GM12878 (cell line): ENCODE measurements at regions not wholly inside any gene's neighbourhood (a gene's known extent, or its start where the extent isn't known, plus 50 kb on each side); places are given as distances from the start of the nearest gene placed in this dataset.

Experiments
- ATAC-seq: fragments of 200-7000 bp; cut with Tn5 transposase; 3 replicates; pipeline ENCODE4 v1.9.1; 2020; ENCODE audit warnings: mild to moderate bottlenecking, moderate library complexity
- BruUV-seq: library from RNA; stranded (reverse); fragments of 400-500 nt; replicated peaks from 2 replicates; lab custom pipeline; 2021; lab: Mats Ljungman, UMichigan
- CTCF ChIA-PET: fragments of 300-600 bp; sonication (Branson Sonifier 250); formaldehyde crosslinking; extraction: SDS; loops from one replicate; lab custom pipeline; 2021; ENCODE audit warnings: inconsistent platforms; lab: Yijun Ruan, JAX
- POLR2A ChIA-PET: fragments of 350-600 bp; formaldehyde crosslinking; extraction: SDS; loops from one replicate; lab custom pipeline; 2021; ENCODE audit warnings: inconsistent platforms; lab: Charles Lee
- RAD21 ChIA-PET: fragments of 300-600 bp; sonication (Branson Sonifier 250); formaldehyde crosslinking; loops from one replicate; lab custom pipeline; 2023; ENCODE audit warnings: antibody characterized with exemption; ENCODE audit not compliant: unreplicated experiment; lab: Charles Lee
- SMC1A ChIA-PET: fragments of 300-600 bp; sonication (Branson Sonifier 250); formaldehyde crosslinking; loops from one replicate; lab custom pipeline; 2023; ENCODE audit not compliant: unreplicated experiment, uncharacterized antibody; lab: Charles Lee
- DNase-seq: peaks from one replicate; pipeline ENCODE4 v3.0.0-alpha.2; 2011; ENCODE audit warnings: low read depth, low spot score
- FAIRE-seq: peaks from 3 replicates; lab custom pipeline; 2011; peaks lifted over from hg19 to GRCh38; lab: Jason Lieb, UNC
- H2AFZ ChIP-seq: 2 replicates; pipeline ENCODE4 v1.6.0; 2011; ENCODE audit warnings: low read depth, low read length, control low read depth; ENCODE audit not compliant: control insufficient read depth
- H3K27ac ChIP-seq: 2 replicates; pipeline ENCODE4 v1.5.1; 2011; ENCODE audit warnings: control low read depth; ENCODE audit not compliant: control insufficient read depth, insufficient read depth
- H3K27me3 ChIP-seq, 2 experiments: replicated peaks in 1 of 2; 2 replicates each; pipeline versions ENCODE4 v1.6.0 to v1.6.1; 2011; ENCODE audit warnings: low read length in 1 of 2; ENCODE audit not compliant: control insufficient read depth in 2 of 2, insufficient read depth in 2 of 2
- H3K36me3 ChIP-seq, 2 experiments: 2 replicates each; pipeline ENCODE4 v1.5.1; 2011; ENCODE audit warnings: low read length in 1 of 2; ENCODE audit not compliant: control insufficient read depth in 2 of 2, insufficient read depth in 2 of 2
- H3K4me1 ChIP-seq: 2 replicates; pipeline ENCODE4 v1.6.1; 2011; ENCODE audit warnings: mild to moderate bottlenecking, low read length, moderate library complexity, mixed read lengths; ENCODE audit not compliant: control insufficient read depth, insufficient read depth
- H3K4me2 ChIP-seq: 2 replicates; pipeline ENCODE4 v1.6.0; 2011; ENCODE audit warnings: control low read depth; ENCODE audit not compliant: control insufficient read depth, insufficient read depth
- H3K4me3 ChIP-seq: fragments of 200-600 bp; sonication (generic); 2 replicates; pipeline ENCODE4 v1.5.1; 2016
- H3K79me2 ChIP-seq: 2 replicates; pipeline ENCODE4 v1.6.0; 2011; ENCODE audit warnings: low read length; ENCODE audit not compliant: control insufficient read depth, insufficient read depth
- H3K9ac ChIP-seq: 2 replicates; pipeline ENCODE4 v1.8.0; 2011; ENCODE audit warnings: low read length, control low read depth, mixed read lengths; ENCODE audit not compliant: control insufficient read depth, insufficient read depth
- H3K9me3 ChIP-seq: replicated peaks from 3 replicates; pipeline ENCODE4 v1.5.1; 2011; ENCODE audit warnings: mild to moderate bottlenecking, low read length; ENCODE audit not compliant: control insufficient read depth, insufficient read depth
- H4K20me1 ChIP-seq: 2 replicates; pipeline ENCODE4 v1.6.0; 2011; ENCODE audit not compliant: control insufficient read depth, insufficient read depth
- CREB1 ChIP-seq: IDR thresholded peaks from 2 replicates; pipeline ENCODE4 v1.6.1; 2012; ENCODE audit warnings: low read depth, mild to moderate bottlenecking, inconsistent platforms
- CTCF ChIP-seq, 3 experiments: IDR thresholded peaks in 2 of 3; conservative IDR thresholded peaks in 1 of 3; 2 replicates each; pipeline ENCODE4 v1.5.1; 2011; ENCODE audit warnings: low read depth in 3 of 3, low read length in 3 of 3, mild to moderate bottlenecking in 3 of 3, control low read depth in 2 of 3, moderate library complexity in 2 of 3, inconsistent platforms in 1 of 3, mixed read lengths in 1 of 3; ENCODE audit not compliant: control insufficient read depth in 2 of 3, insufficient read depth in 1 of 3; ENCODE audit errors: extremely low read depth in 1 of 3
- FOXK2 ChIP-seq: fragments of 450-650 bp; IDR thresholded peaks from 2 replicates; pipeline ENCODE4 v1.6.1; 2017; ENCODE audit warnings: mild to moderate bottlenecking, moderate library complexity
- GATAD2B ChIP-seq: fragments of 450-650 bp; conservative IDR thresholded peaks from 2 replicates; pipeline ENCODE4 v1.6.1; 2017; ENCODE audit warnings: low read depth, mild to moderate bottlenecking, moderate library complexity
- HDGF ChIP-seq: fragments of 450-650 bp; IDR thresholded peaks from 2 replicates; pipeline ENCODE4 v1.6.1; 2016; ENCODE audit warnings: antibody characterized with exemption
- IKZF1 ChIP-seq: fragments of 450-650 bp; conservative IDR thresholded peaks from 2 replicates; pipeline ENCODE4 v1.6.1; 2017; ENCODE audit warnings: antibody characterized with exemption, mild to moderate bottlenecking
- KAT2A ChIP-seq: conservative IDR thresholded peaks from 2 replicates; pipeline ENCODE4 v1.6.1; 2011; ENCODE audit warnings: low read depth, low read length; ENCODE audit not compliant: control insufficient read depth
- KDM1A ChIP-seq: fragments of 200-600 bp; sonication (generic); IDR thresholded peaks from 2 replicates; pipeline ENCODE4 v1.6.1; 2016; ENCODE audit warnings: borderline replicate concordance
- KLF5 ChIP-seq: fragments of 450-650 bp; IDR thresholded peaks from 2 replicates; pipeline ENCODE4 v1.6.1; 2014; ENCODE audit warnings: mild to moderate bottlenecking; ENCODE audit not compliant: partially characterized antibody
- NR2C1 ChIP-seq: fragments of 450-650 bp; IDR thresholded peaks from 2 replicates; pipeline ENCODE4 v1.6.1; 2017; ENCODE audit warnings: antibody characterized with exemption, mild to moderate bottlenecking, moderate library complexity
- RBBP5 ChIP-seq: fragments of 200-600 bp; sonication (generic); conservative IDR thresholded peaks from 2 replicates; pipeline ENCODE4 v1.6.1; 2016
- RELA ChIP-seq: fragments of 450-650 bp; IDR thresholded peaks from 2 replicates; pipeline ENCODE4 v1.8.0; 2014; ENCODE audit warnings: borderline replicate concordance; ENCODE audit not compliant: partially characterized antibody
- SIN3A ChIP-seq: IDR thresholded peaks from 2 replicates; pipeline ENCODE4 v1.6.1; 2012; ENCODE audit warnings: low read depth, low read length, improper control_type of control experiment
- SMAD5 ChIP-seq: IDR thresholded peaks from 2 replicates; pipeline ENCODE4 v1.6.1; 2016; ENCODE audit warnings: antibody characterized with exemption, low read depth
- TCF12 ChIP-seq: IDR thresholded peaks from 2 replicates; pipeline ENCODE4 v1.6.1; 2011; ENCODE audit warnings: low read depth, mild to moderate bottlenecking, low read length
- TCF7 ChIP-seq: IDR thresholded peaks from 2 replicates; pipeline ENCODE4 v1.6.1; 2014; ENCODE audit warnings: antibody characterized with exemption, borderline replicate concordance
- ZBTB33 ChIP-seq: fragments of 450-650 bp; IDR thresholded peaks from 2 replicates; pipeline ENCODE4 v1.6.1; 2017; ENCODE audit warnings: mild to moderate bottlenecking
- ZNF592 ChIP-seq: fragments of 450-650 bp; IDR thresholded peaks from 2 replicates; pipeline ENCODE4 v1.6.1; 2017; ENCODE audit warnings: mild to moderate bottlenecking, moderate library complexity
- WGBS: methylation state at CpG from one replicate; pipeline ENCODE4 v1.1.6; 2016; ENCODE audit warnings: low lambda C conversion rate; ENCODE audit not compliant: insufficient replicate concordance, insufficient coverage; ENCODE audit errors: missing lambda C conversion rate; 5-methylcytosine and 5-hydroxymethylcytosine counted together
- in situ Hi-C: fragments of 300-500 bp; cut with MboI; formaldehyde crosslinking; loops from 9 replicates; pipeline ENCODE4 v1.14.3; 2018; ENCODE audit warnings: mixed read lengths
- intact Hi-C: fragments of 100-400 bp; cut with micrococcal nuclease; formaldehyde crosslinking; loops from one replicate; pipeline ENCODE4 v1.14.2; 2022; ENCODE audit not compliant: unreplicated experiment

GRCh38 chr5:173473288-173473687 is 143.2 kb downstream of the BOD1 start:
- WGBS = 40% methylated on average over 6 of the region's 6 CpGs
- in situ Hi-C loops (no loop called here), intact Hi-C loops (no loop called here)
- H3K9me3 ChIP-seq = no peaks in the 10 kb centered on the region
- DNase-seq (no peak), ATAC-seq (no peak), FAIRE-seq (no peak)
- SMC1A ChIA-PET = no interaction called here
- CTCF ChIA-PET = no interaction called here
- H3K27ac ChIP-seq = no peak overlapping the region
- H3K36me3 ChIP-seq = no peaks in the 10 kb centered on the region
- no TSS peak for BruUV-seq
- peaks cover 0 to 3% of the 10 kb centered on the region in 2 experiments; a peak in 2 of 4 replicates for H3K27me3 ChIP-seq
- RAD21 ChIA-PET = no interaction called here
- no peak overlapping the region for H3K9ac ChIP-seq
- POLR2A ChIA-PET = no interaction called here
- no peaks in the 10 kb centered on the region for H3K79me2 ChIP-seq
- no peak overlapping the region for H3K4me2 ChIP-seq
- H3K4me3 ChIP-seq = no peak overlapping the region
- H3K4me1 ChIP-seq = no peaks in the 10 kb centered on the region
- no peak overlapping the region for H2AFZ ChIP-seq
- H4K20me1 ChIP-seq = no peaks in the 10 kb centered on the region
- TF ChIP-seq FOXK2 (no peak), ZNF592 (no peak), IKZF1 (no peak), GATAD2B (no peak), CTCF (IDR thresholded peaks at IDR 0.05 in 2 of 3, conservative IDR thresholded peaks at IDR 0.05 in 1 of 3; ENCODE audit: control insufficient read depth in 2 of 3, extremely low read depth in 1 of 3, insufficient read depth in 1 of 3, low read depth in 3 of 3, low read length in 3 of 3) (no peak), KDM1A (no peak), KAT2A (no peak), TCF12 (no peak), TCF7 (no peak), SMAD5 (no peak), HDGF (no peak), RELA (no peak), ZBTB33 (no peak), SIN3A (no peak), CREB1 (no peak), NR2C1 (no peak), KLF5 (no peak), RBBP5 (no peak)
